GM21576 (cell line): ENCODE measurements at regions not wholly inside any gene's neighbourhood (a gene's known extent, or its start where the extent isn't known, plus 50 kb on each side); places are given as distances from the start of the nearest gene placed in this dataset.

Source experiments
- ATAC-seq: cut with Tn5 transposase; IDR thresholded peaks from one replicate; pipeline ENCODE4 v1.9.1; 2021; ENCODE audit warnings: mild to moderate bottlenecking, moderate library complexity; ENCODE audit not compliant: unreplicated experiment

DNA sequence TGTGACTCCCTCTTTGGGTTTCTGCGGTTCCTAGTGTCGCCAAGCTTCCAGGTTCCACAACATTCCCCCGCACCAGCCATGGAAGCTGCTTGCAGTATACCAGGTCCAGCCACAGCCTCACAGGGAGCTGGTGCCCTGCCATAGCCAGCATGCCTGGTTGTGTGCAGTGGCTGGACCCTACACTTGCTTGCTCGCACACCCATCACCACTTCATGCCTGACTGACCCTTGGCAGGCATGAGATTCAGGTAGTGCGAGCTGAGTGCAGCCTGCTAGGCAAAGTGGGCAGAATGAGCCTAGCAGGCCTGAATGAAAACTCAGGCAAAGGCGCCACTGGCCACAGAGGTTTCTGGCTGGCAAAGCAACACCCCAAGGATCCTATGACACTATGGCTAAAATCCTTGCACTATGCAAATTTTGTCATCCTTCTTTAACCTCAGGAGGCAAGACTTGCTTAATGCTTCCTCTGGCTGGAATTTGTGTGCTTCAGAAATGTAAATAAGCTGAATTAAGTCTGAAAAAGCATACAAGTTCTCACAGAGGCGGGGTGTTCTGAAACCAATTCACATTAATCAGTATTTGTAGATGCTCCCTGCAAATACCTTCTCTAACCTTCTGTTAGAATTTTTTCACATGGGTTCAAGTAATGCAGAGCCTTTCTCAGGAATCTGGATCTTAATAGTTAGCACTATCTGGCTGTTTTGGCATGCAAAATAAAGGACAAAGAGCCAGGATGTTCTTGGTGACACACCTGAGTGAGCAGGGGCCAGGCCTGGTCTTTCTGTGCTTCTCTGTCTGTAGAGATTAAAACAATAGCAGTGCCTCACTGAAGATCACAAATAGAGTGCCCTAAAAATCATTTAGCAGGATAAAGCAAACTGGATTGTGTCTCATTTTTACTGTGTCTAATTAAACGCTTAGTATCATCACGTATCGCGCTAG, 256.9 kb downstream of the GPATCH2 start:
- ATAC-seq, result no peak

DNA sequence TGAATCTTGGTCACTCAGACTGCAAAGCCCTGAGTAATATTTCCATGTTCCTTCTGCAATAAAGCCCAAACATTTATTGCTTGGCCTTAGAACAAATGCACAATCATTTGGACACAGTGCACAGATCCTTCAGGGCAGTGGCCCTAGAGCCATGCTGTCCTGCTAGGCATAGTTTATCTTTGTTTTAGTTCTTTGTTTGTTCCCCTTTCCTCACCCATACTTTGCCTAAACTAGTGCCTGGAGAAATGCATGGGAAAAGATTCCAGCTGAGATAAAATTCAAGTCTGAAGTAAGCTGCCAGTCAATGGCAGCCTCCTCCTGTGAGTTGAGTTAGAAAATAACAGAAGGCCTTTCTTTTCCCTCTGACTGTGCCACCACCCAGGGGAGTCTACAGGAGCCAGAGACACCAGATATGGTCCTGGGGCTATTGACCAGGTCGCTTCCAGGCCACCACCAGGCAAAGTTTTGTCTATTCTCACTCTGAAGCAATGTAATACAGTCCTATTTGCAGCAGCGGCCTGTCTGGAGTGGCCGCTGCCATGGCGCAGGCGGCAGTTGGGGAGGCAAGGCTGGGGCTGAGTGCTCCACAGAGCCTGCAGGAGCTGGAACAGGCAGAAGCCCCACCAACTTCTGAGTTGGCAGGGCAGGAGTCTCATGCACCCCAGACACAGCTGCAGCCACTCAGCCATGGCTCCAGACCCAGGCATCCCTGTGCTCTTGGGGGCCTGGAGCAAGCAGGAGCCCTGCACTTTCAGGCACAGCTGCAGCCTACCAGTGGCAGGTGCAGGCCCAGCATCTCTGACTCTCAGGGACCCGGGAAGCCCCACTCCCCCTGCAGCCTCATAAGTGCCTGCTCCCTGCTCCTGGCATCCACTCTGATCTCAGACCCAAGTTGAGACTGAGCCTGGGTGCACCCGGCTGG, 258.6 kb downstream of the GPATCH2 start:
- ATAC-seq, result no peak

DNA sequence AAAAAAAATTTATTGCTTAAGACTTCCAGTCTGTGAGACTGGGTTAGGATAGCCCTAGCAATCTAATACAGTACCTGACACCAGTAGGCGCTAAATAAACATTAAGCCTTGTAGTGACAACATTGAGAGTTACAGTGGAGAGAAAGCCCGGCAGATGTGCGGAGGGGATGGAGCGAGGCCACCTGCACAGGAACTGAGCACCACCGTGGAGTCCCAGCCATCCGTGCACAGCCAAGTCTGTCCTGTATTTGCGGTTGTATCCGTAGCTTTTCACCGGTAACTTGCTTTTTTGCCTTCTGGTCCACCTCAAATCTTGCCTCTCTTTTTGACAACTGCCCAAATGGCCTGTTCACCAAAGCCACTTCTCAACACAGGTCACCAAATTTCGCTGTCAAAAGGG, 260.1 kb downstream of the GPATCH2 start:
- no peak for ATAC-seq

DNA sequence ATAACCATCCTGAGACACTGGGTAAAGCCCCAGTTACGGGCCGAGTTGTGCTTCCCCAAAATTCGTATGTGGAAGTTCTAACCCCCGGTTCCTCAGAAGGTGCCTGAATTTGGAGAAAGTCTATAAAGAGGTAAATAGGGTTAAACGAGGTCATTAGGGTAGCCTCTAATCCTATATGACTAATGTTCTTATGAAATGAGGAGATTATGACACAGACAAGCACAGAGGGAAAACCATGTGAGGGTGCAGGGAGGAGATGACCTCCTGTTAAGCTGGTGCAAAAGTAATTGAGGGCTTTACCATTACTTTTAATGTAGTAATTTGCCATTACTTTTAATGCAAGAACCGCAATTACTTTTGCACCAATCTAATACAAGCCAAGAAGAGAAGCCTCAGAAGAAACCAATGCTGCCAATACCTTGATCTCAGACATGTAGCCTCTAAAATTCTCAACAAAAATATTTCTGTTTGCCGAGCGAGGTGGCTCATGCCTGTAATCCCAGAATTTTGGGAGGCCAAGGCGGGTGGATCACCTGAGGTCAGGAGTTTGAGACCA, 260.8 kb downstream of the GPATCH2 start:
- no peak for ATAC-seq

DNA sequence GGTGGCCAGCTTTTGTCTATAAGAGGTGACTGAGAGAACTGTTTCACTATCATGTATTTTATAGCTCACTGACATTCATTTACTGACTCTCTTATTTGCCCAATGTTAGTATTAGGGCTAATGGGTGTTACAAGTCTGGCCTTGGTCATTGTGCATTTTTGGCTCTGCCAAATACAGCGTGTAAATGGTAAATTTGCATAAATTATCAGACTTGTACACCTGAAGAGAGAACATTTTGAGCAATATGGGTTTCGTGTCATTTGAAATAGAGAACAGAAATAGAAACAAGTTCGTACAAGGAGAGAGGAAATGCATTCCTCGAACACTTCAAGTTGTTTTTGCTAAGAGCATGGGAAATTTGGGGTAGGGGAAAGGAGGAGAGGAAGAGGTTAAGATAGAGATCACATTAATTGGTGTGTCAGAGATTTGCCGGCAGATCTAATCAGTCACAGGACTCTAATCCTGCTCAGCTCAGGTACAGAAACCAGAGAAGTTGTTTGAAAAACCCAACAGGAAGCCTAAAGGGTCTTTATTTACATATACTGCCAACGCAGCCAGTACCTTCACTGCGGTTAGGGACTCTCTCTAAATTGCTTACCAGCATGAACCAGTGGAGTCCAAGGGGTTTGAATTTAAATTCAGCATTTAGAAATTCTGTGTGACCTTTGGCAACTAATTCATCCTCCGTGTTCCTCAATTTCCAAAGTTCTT, 261.5 kb downstream of the GPATCH2 start:
- peak; percentile 92 for ATAC-seq

DNA sequence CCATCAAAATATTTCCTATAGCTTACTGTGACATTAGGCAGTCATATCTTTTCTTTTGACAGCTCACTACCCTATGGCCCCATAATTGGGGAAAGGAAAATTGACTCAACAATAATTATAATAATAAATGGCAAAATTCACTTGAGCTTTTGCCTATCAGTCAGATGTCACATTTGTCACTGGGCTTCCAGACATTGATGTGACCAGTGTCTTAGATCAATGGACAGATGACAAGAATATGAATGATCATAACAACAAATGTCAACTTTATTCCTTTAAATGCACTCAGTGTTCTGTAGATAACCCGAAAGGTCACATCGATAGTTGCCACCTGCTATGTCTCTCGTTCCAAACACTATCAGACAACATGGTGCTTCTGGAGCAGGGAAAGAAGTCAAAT, 266.7 kb downstream of the GPATCH2 start:
- ATAC-seq, result no peak

DNA sequence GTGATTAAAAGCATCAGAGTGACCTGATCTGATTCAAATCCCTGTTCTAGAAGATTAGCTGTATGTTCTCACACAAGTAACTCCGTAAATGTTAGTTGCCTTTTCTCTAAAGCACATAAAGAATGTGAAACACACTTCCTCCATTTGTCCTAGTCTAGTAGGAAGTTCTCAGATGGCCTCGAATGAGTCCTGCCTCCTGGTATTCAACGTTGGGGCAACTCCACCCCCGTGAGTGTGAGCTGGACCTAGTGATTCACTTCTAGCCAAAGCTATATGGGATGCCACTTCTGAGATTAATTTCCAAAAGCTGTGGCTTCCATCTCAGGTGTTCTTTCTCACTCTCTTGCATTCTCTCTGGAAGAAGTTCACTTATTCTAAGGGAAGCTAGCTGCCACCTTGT, 267.6 kb downstream of the GPATCH2 start:
- ATAC-seq, result no peak

DNA sequence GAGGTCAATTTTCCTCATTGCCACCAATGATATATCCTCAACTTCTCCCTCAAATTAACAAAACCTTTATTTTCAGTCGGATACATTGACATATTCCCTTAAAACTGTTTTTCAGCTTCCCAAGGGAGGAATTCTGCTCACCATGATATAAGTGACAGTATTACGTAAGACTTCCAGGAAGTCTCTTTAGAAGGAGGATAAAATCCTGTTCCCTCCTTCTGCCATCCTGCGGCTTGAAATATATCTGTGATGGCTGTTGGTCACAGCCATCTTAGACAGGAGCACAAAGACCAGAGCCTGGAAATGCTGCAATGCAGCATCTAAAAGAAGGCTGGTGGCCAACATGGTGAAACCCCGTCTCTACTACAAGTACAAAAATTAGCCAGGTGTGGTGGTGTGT, 270.4 kb downstream of the GPATCH2 start:
- ATAC-seq, result no peak

DNA sequence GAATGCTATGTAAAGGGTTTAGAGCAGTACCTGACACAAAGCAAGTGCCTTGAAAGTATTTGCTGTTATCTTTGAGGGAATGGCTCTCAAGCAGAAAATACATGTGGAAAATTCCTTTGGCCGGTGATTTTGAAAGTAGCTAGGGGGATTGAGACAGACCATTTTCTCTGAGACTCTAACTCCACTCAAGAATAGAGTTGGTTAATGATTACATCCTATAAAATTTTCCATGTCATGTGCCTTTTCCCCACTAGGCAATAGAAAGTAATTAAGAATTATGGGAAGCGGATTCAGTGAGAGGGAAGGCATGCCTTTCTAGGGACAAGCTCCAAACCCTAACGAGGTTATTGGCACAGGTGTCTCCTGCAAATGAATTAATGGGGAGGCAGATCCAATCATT, 276.0 kb downstream of the GPATCH2 start:
- no peak for ATAC-seq

DNA sequence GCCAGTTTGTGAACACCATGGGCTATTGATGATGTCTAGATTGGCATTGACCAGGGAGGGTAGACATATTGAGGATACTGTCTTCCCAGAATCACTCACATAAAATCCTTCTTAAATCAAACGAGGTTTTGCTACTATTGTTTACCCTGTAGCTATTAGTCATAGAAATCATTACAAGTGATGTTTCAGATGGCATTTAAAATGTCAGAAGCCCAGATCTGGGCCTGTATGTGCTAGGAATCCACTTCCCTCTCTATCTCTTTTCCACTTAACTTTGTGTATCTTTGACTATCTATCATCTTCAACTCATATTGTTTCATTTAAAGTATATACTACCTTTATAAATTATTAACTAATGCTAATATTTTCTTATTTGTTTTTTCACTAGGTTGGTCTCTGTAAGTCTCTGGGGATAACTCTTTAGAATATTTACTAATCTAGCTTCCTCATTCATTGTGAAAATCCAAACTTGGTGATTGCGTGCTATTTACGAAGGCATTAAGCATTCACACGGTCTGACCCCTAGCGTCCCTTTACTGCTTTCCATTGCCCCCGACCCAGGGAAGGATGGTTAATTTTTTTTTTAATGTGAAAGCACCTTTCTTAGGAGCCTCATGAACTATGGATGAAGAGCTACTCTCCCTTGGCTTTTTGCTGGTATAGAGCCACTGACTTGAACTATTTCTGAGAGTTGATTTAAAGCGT, 281.8 kb downstream of the GPATCH2 start:
- ATAC-seq, result no peak

DNA sequence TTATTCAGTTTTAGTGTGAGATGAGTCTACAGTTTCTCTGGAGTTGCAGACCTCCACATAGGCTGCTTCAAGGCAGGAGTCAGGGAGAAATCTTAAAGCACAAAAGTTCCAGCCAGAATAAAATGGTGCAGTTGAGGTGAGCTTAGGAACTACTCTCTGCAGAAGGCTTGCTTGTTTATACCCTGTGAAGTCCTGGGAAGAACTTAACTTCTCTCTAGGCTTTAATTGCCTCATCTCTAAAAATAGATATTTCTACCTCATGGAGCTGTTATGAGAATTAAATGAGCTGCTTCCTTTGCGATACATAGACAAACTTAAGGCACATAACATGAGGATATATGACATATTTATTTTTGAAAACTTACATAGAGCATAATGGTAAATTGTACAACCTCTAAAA, 286.2 kb downstream of the GPATCH2 start:
- ATAC-seq, result no peak

DNA sequence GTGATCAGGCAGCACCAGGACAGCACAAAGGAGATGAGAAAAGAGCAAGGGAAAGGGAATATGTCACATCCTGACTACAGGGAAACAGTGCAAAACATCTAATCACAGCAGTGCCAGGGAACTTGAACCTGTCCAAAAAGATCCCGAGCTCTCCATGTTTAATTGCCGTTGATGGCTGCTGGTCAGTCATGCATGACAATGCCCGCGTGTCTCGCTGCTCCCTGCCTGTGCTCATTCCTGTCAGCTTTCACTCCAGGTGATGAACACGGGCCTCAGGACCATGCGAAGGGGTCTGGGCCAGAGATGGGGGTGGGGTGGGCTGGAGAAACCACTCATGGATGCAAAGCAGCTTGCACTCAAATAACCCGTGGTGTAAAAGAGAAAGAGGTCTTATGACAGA, 287.0 kb downstream of the GPATCH2 start:
- no peak for ATAC-seq

DNA sequence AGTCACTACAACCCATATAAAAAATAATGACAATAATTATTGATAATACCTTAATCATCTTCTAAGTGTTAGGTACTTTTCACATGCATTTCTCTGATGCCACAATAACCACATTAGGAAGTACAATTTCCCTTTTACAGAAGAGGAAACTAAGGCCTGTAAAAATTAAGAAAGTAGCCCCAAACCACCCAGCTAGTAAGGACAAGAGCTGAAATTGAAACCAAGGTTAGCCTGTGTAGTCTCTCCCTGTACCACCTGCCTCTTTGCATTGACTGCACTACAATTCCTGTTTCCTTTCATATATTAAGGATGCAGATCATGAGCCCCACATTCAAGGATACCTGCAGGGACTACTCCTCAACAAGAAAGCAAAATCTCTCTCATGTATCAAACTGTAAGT, 288.8 kb downstream of the GPATCH2 start:
- no peak for ATAC-seq

DNA sequence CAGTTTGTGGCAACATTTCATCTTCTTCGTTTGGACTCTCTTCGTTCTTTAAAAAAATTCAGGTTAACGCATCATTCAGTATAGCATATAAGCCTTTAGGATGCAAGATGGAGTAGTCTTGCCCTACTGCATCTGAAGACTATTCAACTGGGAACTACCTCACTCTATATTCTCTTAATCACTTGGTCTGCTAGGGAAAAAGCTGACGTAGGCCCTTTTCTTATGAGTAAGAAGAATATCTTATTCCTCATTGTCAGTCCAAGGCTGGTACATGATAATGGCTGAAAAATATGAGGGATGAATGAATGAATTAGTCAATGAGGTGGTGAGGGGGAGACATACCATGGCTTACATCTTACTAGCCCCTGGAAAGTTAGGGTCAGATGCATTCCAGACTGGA, 294.2 kb downstream of the GPATCH2 start:
- ATAC-seq, result no peak

DNA sequence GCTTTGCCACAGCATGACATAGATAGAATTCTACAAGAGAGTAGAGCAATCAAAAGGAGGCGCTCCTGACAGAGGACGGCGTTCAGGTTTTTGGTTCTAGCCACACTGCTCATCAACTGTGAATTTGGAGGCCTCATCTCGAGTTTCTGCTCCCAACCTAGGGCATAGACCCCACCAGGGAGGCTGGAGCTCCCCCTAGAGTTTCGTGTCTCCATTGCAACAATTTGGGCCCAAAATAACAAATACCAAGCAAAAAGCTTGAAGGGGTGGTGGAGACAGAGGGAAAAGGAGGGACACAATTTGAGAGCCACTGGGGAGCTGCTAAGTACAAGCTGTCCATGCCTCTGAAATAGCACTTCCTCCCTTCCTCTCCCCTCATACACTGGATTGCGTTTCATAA, 297.0 kb downstream of the GPATCH2 start:
- ATAC-seq, result peak; percentile 77

DNA sequence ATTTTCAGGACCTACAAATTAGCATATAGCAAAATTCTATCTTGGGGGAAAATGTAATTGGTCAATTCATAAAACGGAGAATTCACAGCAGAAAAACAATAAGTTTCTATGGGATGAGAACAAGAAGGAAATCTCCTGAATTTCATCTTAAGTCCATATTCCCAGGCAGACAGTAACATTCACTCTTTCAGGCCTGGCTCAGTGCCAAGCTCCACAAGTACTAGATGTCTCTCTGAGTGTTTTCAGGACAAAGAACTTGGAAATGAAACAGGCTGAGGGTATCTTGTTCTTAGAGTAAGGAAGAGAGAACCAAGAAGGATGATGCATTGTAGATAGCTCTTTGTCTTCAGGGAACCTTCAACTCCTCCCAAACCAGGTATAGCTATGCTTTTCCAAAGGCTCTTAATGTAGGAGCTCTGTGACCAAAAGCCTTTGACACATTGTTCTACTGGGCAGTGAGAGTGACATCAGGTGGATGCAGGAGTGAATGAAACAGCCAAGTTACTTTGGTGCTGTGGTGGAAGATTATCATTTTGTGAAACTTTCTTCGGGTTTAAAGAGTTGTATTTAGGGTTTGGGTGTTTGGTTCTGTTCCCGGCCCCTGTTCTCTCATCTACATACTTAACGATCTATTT, 298.3 kb downstream of the GPATCH2 start:
- ATAC-seq, result no peak

DNA sequence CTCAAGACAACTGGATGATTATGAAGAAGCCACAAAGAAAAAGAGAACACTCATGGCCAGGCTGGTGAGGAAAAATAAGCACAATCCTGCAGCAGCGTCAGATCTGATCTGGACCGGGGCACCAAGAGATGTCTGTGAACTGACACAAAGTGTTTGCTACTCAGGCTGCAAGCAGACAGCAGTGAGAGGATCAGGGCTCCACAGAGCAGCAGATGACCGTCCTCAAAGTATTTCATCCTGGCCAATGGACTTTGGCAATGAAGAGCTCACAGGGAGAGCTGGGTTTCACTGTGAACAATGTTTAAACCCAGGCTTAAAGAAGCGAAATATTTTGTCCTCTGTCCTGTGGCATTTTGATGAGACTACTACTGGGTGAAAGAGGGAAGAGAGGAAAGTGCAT, 299.2 kb downstream of the GPATCH2 start:
- no peak for ATAC-seq

DNA sequence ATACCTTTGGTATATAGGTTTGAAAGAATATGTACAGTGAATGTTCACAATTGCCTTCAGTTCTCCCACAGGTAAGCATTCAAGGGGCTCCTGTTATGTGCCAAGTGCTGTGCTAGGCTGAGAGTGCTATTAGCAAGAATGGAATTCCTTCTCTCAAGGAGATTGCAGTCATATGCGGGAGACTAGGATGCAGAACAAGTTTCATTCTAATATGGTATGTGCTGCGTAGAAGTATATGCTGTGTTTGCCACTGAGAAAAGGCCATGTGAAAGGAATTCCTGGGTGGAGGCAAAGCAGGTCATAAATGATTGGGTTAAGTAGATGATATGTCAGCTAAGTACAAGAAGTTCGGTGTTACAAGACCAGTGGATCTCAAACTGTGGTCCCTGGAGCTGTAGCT, 303.0 kb downstream of the GPATCH2 start:
- ATAC-seq, result no peak

DNA sequence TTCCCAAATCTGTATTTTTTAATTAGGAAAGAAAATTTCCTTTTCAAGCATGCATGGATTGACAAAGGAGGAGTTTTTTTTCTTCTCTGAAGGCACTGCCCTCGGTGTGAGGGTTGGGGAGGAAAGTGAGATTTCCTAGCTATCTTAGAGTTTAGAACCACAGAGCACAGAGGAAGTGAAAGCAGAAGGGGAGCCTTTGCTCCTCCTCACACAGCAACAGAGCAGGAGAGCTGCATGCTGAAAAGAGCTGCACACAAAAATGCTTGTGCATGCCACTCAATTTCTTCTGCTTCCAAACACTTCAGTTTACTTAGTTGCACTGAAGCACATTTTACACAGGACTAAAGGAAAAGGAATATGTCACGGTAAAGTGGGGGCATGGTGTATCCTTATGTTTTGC, 308.1 kb downstream of the GPATCH2 start:
- peak; percentile 100 for ATAC-seq

DNA sequence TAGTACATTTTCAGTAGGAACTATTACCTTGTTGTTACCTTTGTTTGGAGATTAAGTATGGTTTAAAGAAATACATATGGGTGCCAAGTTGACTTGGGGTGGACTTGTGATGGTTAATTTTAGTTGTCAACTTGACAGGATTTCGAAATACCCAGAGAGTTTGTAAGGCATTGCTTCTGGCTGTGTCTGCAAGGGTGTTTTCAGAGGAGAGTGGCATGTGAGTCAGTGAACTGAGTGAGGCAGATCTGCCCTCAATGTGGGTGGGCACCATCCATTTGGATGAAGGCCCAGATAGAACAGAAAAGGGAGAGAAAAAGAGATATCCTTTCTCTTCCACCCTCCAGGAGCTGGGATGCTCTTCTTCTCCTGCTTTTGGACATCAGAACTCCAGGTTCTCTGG, 315.5 kb downstream of the GPATCH2 start:
- ATAC-seq, result no peak
